ENCODE measurements at regions not wholly inside any gene's neighbourhood (a gene's known extent, or its start where the extent isn't known, plus 50 kb on each side); places are given as distances from the start of the nearest gene placed in this dataset.
"Not testable (repeated sequence)": the region's sequence is repeated elsewhere in the genome, so short reads cannot be mapped to it uniquely, and the experiment has no call there.

- no peak for DNase-seq
- intact Hi-C loops (cut with DNase I, micrococcal nuclease) = no loop called here
- no peak for ATAC-seq
Measured at GRCh38 chr4:148563684-148564083, 121.5 kb upstream of the NR3C2 start.

- DNase-seq (no peak), ATAC-seq (no peak)
- intact Hi-C loops (cut with DNase I, micrococcal nuclease) = no loop called here
Measured at GRCh38 chr4:148561467-148561866, 119.3 kb upstream of the NR3C2 start.

- ATAC-seq = no peak
- DNase-seq = no peak
- intact Hi-C loops (cut with DNase I, micrococcal nuclease) = no loop called here
Measured at GRCh38 chr4:148557793-148558192, 115.6 kb upstream of the NR3C2 start.

GRCh38 chr4:148550788-148551187, 108.6 kb upstream of the NR3C2 start:
- no peak for ATAC-seq
- intact Hi-C loops (cut with DNase I, micrococcal nuclease) = no loop called here
- DNase-seq = no peak

GRCh38 chr4:148542922-148543623, 100.9 kb upstream of the NR3C2 start:
- intact Hi-C loops (cut with DNase I, micrococcal nuclease) = no loop called here
- no peak for DNase-seq
- peak; percentile 59 for ATAC-seq

GRCh38 chr4:148540622-148541326, 98.6 kb upstream of the NR3C2 start:
- intact Hi-C loops (cut with DNase I, micrococcal nuclease) = no loop called here
- ATAC-seq (peak; percentile 51), DNase-seq (peak in 1 of 2 donors; percentile 21)

GRCh38 chr4:148539387-148539786, 97.2 kb upstream of the NR3C2 start:
- intact Hi-C loops (cut with DNase I, micrococcal nuclease) = no loop called here
- ATAC-seq = peak; percentile 86
- peak; percentile 56 to 82 for DNase-seq

GRCh38 chr4:148533851-148534250, 91.6 kb upstream of the NR3C2 start:
- intact Hi-C loops (cut with DNase I, micrococcal nuclease); DNase-seq; ATAC-seq: not testable (repeated sequence)

GRCh38 chr4:148530114-148530513, 87.9 kb upstream of the NR3C2 start:
- intact Hi-C loops (cut with DNase I, micrococcal nuclease) = no loop called here
- ATAC-seq (no peak), DNase-seq (no peak)

- ATAC-seq (no peak), DNase-seq (no peak)
- intact Hi-C loops (cut with DNase I, micrococcal nuclease) = no loop called here
Measured at GRCh38 chr4:148527571-148527970, 85.4 kb upstream of the NR3C2 start.

- ATAC-seq (no peak), DNase-seq (no peak)
- intact Hi-C loops (cut with DNase I, micrococcal nuclease) = no loop called here
Measured at GRCh38 chr4:148522995-148523394, 80.8 kb upstream of the NR3C2 start.

GRCh38 chr4:148515248-148515647, 73.0 kb upstream of the NR3C2 start:
- DNase-seq (no peak), ATAC-seq (peak; percentile 98)
- intact Hi-C loops (cut with DNase I, micrococcal nuclease) = no loop called here

- DNase-seq (no peak), ATAC-seq (no peak)
- intact Hi-C loops (cut with DNase I, micrococcal nuclease) = no loop called here
Measured at GRCh38 chr4:148514581-148514980, 72.4 kb upstream of the NR3C2 start.

- DNase-seq = no peak
- intact Hi-C loops (cut with DNase I, micrococcal nuclease) = no loop called here
- ATAC-seq = no peak
Measured at GRCh38 chr4:148514041-148514440, 71.8 kb upstream of the NR3C2 start.

- ATAC-seq = no peak
- intact Hi-C loops (cut with DNase I, micrococcal nuclease) = no loop called here
- DNase-seq = no peak
Measured at GRCh38 chr4:148510211-148510610, 68.0 kb upstream of the NR3C2 start.

GRCh38 chr4:148503681-148504080, 61.5 kb upstream of the NR3C2 start:
- intact Hi-C loops (cut with DNase I, micrococcal nuclease) = no loop called here
- DNase-seq (no peak), ATAC-seq (no peak)

- DNase-seq (no peak), ATAC-seq (no peak)
- intact Hi-C loops (cut with DNase I, micrococcal nuclease) = no loop called here
Measured at GRCh38 chr4:148497258-148497657, 55.0 kb upstream of the NR3C2 start.

GRCh38 chr4:148495463-148495862, 53.2 kb upstream of the NR3C2 start:
- DNase-seq = no peak
- intact Hi-C loops (cut with DNase I, micrococcal nuclease) = no loop called here
- no peak for ATAC-seq
